Central memory CD8-positive, alpha-beta T cell (primary cell): ENCODE measurements at regions not wholly inside any gene's neighbourhood (a gene's known extent, or its start where the extent isn't known, plus 50 kb on each side); places are given as distances from the start of the nearest gene placed in this dataset.
"Not testable (repeated sequence)": the region's sequence is repeated elsewhere in the genome, so short reads cannot be mapped to it uniquely, and the experiment has no call there.

Experiments used
- ATAC-seq: fragments of 150-1000 bp; cut with Tn5 transposase; replicated peaks from 2 replicates; pipeline ENCODE4 v1.10.0; 2022; ENCODE audit warnings: mild to moderate bottlenecking, moderate FRiP score, moderate number of reproducible peaks; ENCODE audit not compliant: poor library complexity, severe bottlenecking; ENCODE audit errors: extremely low read depth
- DNase-seq, 2 donors: peaks; one replicate each; pipeline ENCODE4 v3.0.0; 2021; ENCODE audit warnings: low spot score in 2 of 2
- H3K27ac Mint-ChIP-seq: one replicate; pipeline ENCODE4 v1.8.0; 2022; ENCODE audit warnings: low read depth, mild to moderate bottlenecking, moderate library complexity, mixed read lengths
- H3K27me3 Mint-ChIP-seq: one replicate; pipeline ENCODE4 v1.8.0; 2022; ENCODE audit warnings: mixed read lengths
- H3K36me3 Mint-ChIP-seq: one replicate; pipeline ENCODE4 v1.8.0; 2022; ENCODE audit warnings: mild to moderate bottlenecking, moderate library complexity, mixed read lengths; ENCODE audit not compliant: insufficient read depth
- H3K4me1 Mint-ChIP-seq: one replicate; pipeline ENCODE4 v1.8.0; 2022; ENCODE audit warnings: mixed read lengths
- H3K4me3 Mint-ChIP-seq: one replicate; pipeline ENCODE4 v1.8.0; 2022; ENCODE audit warnings: mild to moderate bottlenecking, moderate library complexity, mixed read lengths
- H3K9me3 Mint-ChIP-seq: one replicate; pipeline ENCODE4 v1.8.0; 2022; ENCODE audit warnings: mixed read lengths

- Mint-ChIP-seq H3K36me3 (no peaks in the 10 kb centered on the region), H3K9me3 (peaks cover 24% of the 10 kb centered on the region), H3K27ac (no peak overlapping the region), H3K4me3 (no peak overlapping the region), H3K4me1 (no peaks in the 10 kb centered on the region), H3K27me3 (no peaks in the 10 kb centered on the region)
- DNase-seq: no peak
- no peak for ATAC-seq
Measured at GRCh38 chr7:153529651-153530165, 522.5 kb upstream of the DPP6 start.

- no peaks in the 10 kb centered on the region for H3K4me1 Mint-ChIP-seq
- H3K27ac Mint-ChIP-seq: no peak overlapping the region
- H3K27me3 Mint-ChIP-seq: no peaks in the 10 kb centered on the region
- no peaks in the 10 kb centered on the region for H3K36me3 Mint-ChIP-seq
- ATAC-seq (no peak), DNase-seq (no peak)
- H3K9me3 Mint-ChIP-seq: peaks cover 24% of the 10 kb centered on the region
- no peak overlapping the region for H3K4me3 Mint-ChIP-seq
Measured at GRCh38 chr7:153530441-153530840, 521.8 kb upstream of the DPP6 start.

- no peak for DNase-seq
- no peaks in the 10 kb centered on the region for H3K36me3 Mint-ChIP-seq
- H3K4me3 Mint-ChIP-seq: no peak overlapping the region
- H3K27ac Mint-ChIP-seq: no peak overlapping the region
- H3K9me3 Mint-ChIP-seq: peaks cover 24% of the 10 kb centered on the region
- H3K27me3 Mint-ChIP-seq: no peaks in the 10 kb centered on the region
- H3K4me1 Mint-ChIP-seq: no peaks in the 10 kb centered on the region
- no peak for ATAC-seq
Measured at GRCh38 chr7:153532326-153532725, 519.9 kb upstream of the DPP6 start.

GRCh38 chr7:153537271-153537670, 514.9 kb upstream of the DPP6 start:
- Mint-ChIP-seq H3K27me3 (no peaks in the 10 kb centered on the region), H3K27ac (no peak overlapping the region), H3K4me1 (no peaks in the 10 kb centered on the region), H3K36me3 (no peaks in the 10 kb centered on the region), H3K4me3 (no peak overlapping the region), H3K9me3 (peaks cover 13% of the 10 kb centered on the region)
- DNase-seq: no peak
- ATAC-seq: no peak

GRCh38 chr7:153541903-153542302, 510.3 kb upstream of the DPP6 start:
- no peak overlapping the region for H3K4me3 Mint-ChIP-seq
- H3K36me3 Mint-ChIP-seq: no peaks in the 10 kb centered on the region
- no peaks in the 10 kb centered on the region for H3K4me1 Mint-ChIP-seq
- H3K27ac Mint-ChIP-seq: no peak overlapping the region
- no peaks in the 10 kb centered on the region for H3K27me3 Mint-ChIP-seq
- peaks cover 5% of the 10 kb centered on the region for H3K9me3 Mint-ChIP-seq
- ATAC-seq (no peak), DNase-seq (no peak)

- DNase-seq: no peak
Measured at GRCh38 chr7:153543232-153543631, 509.0 kb upstream of the DPP6 start.

GRCh38 chr7:153550173-153550572, 502.0 kb upstream of the DPP6 start:
- no peaks in the 10 kb centered on the region for H3K36me3 Mint-ChIP-seq
- ATAC-seq (no peak), DNase-seq (no peak)
- H3K4me1 Mint-ChIP-seq: no peaks in the 10 kb centered on the region
- H3K4me3 Mint-ChIP-seq: no peak overlapping the region
- H3K9me3 Mint-ChIP-seq: no peaks in the 10 kb centered on the region
- H3K27ac Mint-ChIP-seq: no peak overlapping the region
- H3K27me3 Mint-ChIP-seq: no peaks in the 10 kb centered on the region

More at GRCh38 chr7:153543232-153543631, 509.0 kb upstream of the DPP6 start:
- Mint-ChIP-seq H3K4me1 (no peaks in the 10 kb centered on the region), H3K27me3 (no peaks in the 10 kb centered on the region), H3K4me3 (no peak overlapping the region), H3K9me3 (peaks cover 5% of the 10 kb centered on the region), H3K27ac (no peak overlapping the region), H3K36me3 (no peaks in the 10 kb centered on the region)
- ATAC-seq: no peak

- ATAC-seq: no peak
- Mint-ChIP-seq H3K4me3 (no peak overlapping the region), H3K4me1 (no peaks in the 10 kb centered on the region), H3K27me3 (no peaks in the 10 kb centered on the region), H3K27ac (no peak overlapping the region), H3K36me3 (no peaks in the 10 kb centered on the region), H3K9me3 (peaks cover 30% of the 10 kb centered on the region)
- no peak for DNase-seq
Measured at GRCh38 chr7:153564391-153564790, 487.8 kb upstream of the DPP6 start.

- ATAC-seq (no peak), DNase-seq (no peak)
- Mint-ChIP-seq H3K9me3 (peaks cover 45% of the 10 kb centered on the region), H3K36me3 (no peaks in the 10 kb centered on the region), H3K4me1 (no peaks in the 10 kb centered on the region), H3K4me3 (no peak overlapping the region), H3K27ac (no peak overlapping the region), H3K27me3 (no peaks in the 10 kb centered on the region)
Measured at GRCh38 chr7:153566324-153566723, 485.9 kb upstream of the DPP6 start.

- H3K4me1 Mint-ChIP-seq: no peaks in the 10 kb centered on the region
- no peaks in the 10 kb centered on the region for H3K27me3 Mint-ChIP-seq
- no peak overlapping the region for H3K27ac Mint-ChIP-seq
- no peak overlapping the region for H3K4me3 Mint-ChIP-seq
- DNase-seq (no peak), ATAC-seq (no peak)
- peaks cover 46% of the 10 kb centered on the region for H3K9me3 Mint-ChIP-seq
- H3K36me3 Mint-ChIP-seq: no peaks in the 10 kb centered on the region
Measured at GRCh38 chr7:153567426-153567825, 484.8 kb upstream of the DPP6 start.

- H3K9me3 Mint-ChIP-seq: peaks cover 48% of the 10 kb centered on the region
- not testable (repeated sequence) for H3K4me1 Mint-ChIP-seq, ATAC-seq, H3K27ac Mint-ChIP-seq, H3K36me3 Mint-ChIP-seq, H3K27me3 Mint-ChIP-seq, H3K4me3 Mint-ChIP-seq, DNase-seq
Measured at GRCh38 chr7:153569520-153569919, 482.7 kb upstream of the DPP6 start.

- no peak overlapping the region for H3K4me3 Mint-ChIP-seq
- no peaks in the 10 kb centered on the region for H3K4me1 Mint-ChIP-seq
- peaks cover 45% of the 10 kb centered on the region for H3K9me3 Mint-ChIP-seq
- H3K27ac Mint-ChIP-seq: no peak overlapping the region
- peaks cover 2% of the 10 kb centered on the region for H3K36me3 Mint-ChIP-seq
- no peaks in the 10 kb centered on the region for H3K27me3 Mint-ChIP-seq
- DNase-seq: no peak
- ATAC-seq: no peak
Measured at GRCh38 chr7:153576096-153576495, 476.1 kb upstream of the DPP6 start.

GRCh38 chr7:153581419-153581818, 470.8 kb upstream of the DPP6 start:
- H3K9me3 Mint-ChIP-seq: peaks cover 29% of the 10 kb centered on the region
- ATAC-seq (no peak), DNase-seq (no peak)
- H3K4me1 Mint-ChIP-seq: no peaks in the 10 kb centered on the region
- peaks cover 2% of the 10 kb centered on the region for H3K36me3 Mint-ChIP-seq
- no peak overlapping the region for H3K27ac Mint-ChIP-seq
- H3K4me3 Mint-ChIP-seq: no peak overlapping the region
- no peaks in the 10 kb centered on the region for H3K27me3 Mint-ChIP-seq

GRCh38 chr7:153584132-153584531, 468.1 kb upstream of the DPP6 start:
- Mint-ChIP-seq H3K36me3 (no peaks in the 10 kb centered on the region), H3K4me1 (no peaks in the 10 kb centered on the region), H3K4me3 (no peak overlapping the region), H3K27ac (no peak overlapping the region), H3K9me3 (peaks cover 10% of the 10 kb centered on the region), H3K27me3 (no peaks in the 10 kb centered on the region)
- DNase-seq (no peak), ATAC-seq (no peak)
